OCI-LY3 (cell line): ENCODE measurements at regions not wholly inside any gene's neighbourhood (a gene's known extent, or its start where the extent isn't known, plus 50 kb on each side); places are given as distances from the start of the nearest gene placed in this dataset.

Experiments used
- H2AFZ ChIP-seq: fragments of 200-600, 300-600 bp; shearing (Covaris generic); 2 replicates; pipeline ENCODE4 v1.6.0; 2014; ENCODE audit warnings: antibody characterized with exemption, low read depth, low read length
- H3K27ac ChIP-seq: fragments of 200-600, 300-600 bp; sonication (generic); 2 replicates; pipeline ENCODE4 v1.5.1; 2014; ENCODE audit warnings: mild to moderate bottlenecking, low read length, moderate library complexity, mixed read lengths
- H3K27me3 ChIP-seq: fragments of 200-600, 300-600 bp; sonication (generic); 2 replicates; pipeline ENCODE4 v1.6.1; 2014; ENCODE audit warnings: low read depth, low read length, mixed read lengths
- H3K36me3 ChIP-seq: fragments of 200-600, 300-600 bp; sonication (generic); replicated peaks from 2 replicates; pipeline ENCODE3; 2014; ENCODE audit warnings: low read depth, low read length, mixed read lengths
- H3K4me1 ChIP-seq: fragments of 300-600, 200-600 bp; sonication (generic); 2 replicates; pipeline ENCODE4 v1.6.1; 2014; ENCODE audit warnings: low read length, mixed read lengths
- H3K4me2 ChIP-seq: fragments of 200-600, 300-600 bp; sonication (generic); 2 replicates; pipeline ENCODE4 v1.6.1; 2014; ENCODE audit warnings: low read length, mixed read lengths
- H3K4me3 ChIP-seq: fragments of 300-600, 200-600 bp; sonication (generic); 2 replicates; pipeline ENCODE4 v1.5.1; 2014; ENCODE audit warnings: antibody characterized with exemption, mild to moderate bottlenecking, low read length, moderate library complexity
- H3K79me2 ChIP-seq: fragments of 300-600, 200-600 bp; shearing (Covaris generic); 2 replicates; pipeline ENCODE4 v1.6.1; 2014; ENCODE audit warnings: mild to moderate bottlenecking, low read length, mixed read lengths
- H3K9ac ChIP-seq: fragments of 300-600, 200-600 bp; shearing (Covaris generic); 2 replicates; pipeline ENCODE4 v1.6.0; 2014; ENCODE audit warnings: mild to moderate bottlenecking, low read length, moderate library complexity
- H3K9me3 ChIP-seq: fragments of 200-600, 300-600 bp; shearing (Covaris generic); 2 replicates; pipeline ENCODE4 v1.6.1; 2014; ENCODE audit warnings: low read length, mixed read lengths; ENCODE audit not compliant: insufficient read depth
- H4K20me1 ChIP-seq: fragments of 200-600, 300-600 bp; sonication (generic); 2 replicates; pipeline ENCODE4 v1.6.1; 2016; ENCODE audit warnings: low read length, mixed read lengths; ENCODE audit not compliant: insufficient read depth
- CTCF ChIP-seq: fragments of 200-600, 300-600 bp; sonication (generic); IDR thresholded peaks from 2 replicates; pipeline ENCODE4 v1.5.1; 2014; ENCODE audit warnings: antibody characterized with exemption, low read length, low read depth
- EZH2phosphoT487 ChIP-seq: fragments of 200-600 bp; shearing (Covaris generic); IDR thresholded peaks from 2 replicates; pipeline ENCODE4 v1.6.1; 2018; ENCODE audit warnings: antibody characterized with exemption, mixed run types, low read depth

- H3K4me3 ChIP-seq, result no peak overlapping the region
- H3K4me1 ChIP-seq, result no peaks in the 10 kb centered on the region
- no peaks in the 10 kb centered on the region for H3K36me3 ChIP-seq
- no peaks in the 10 kb centered on the region for H4K20me1 ChIP-seq
- H3K79me2 ChIP-seq, result no peaks in the 10 kb centered on the region
- no peaks in the 10 kb centered on the region for H3K9me3 ChIP-seq
- TF ChIP-seq CTCF (no peak), EZH2phosphoT487 (no peak)
- H3K27ac ChIP-seq, result no peak overlapping the region
- no peak overlapping the region for H3K4me2 ChIP-seq
- no peak overlapping the region for H3K9ac ChIP-seq
- no peak overlapping the region for H2AFZ ChIP-seq
- no peaks in the 10 kb centered on the region for H3K27me3 ChIP-seq
Observed at GRCh38 chr11:21883354-21883753, 309.5 kb upstream of the ANO5 start.

- no peaks in the 10 kb centered on the region for H3K9me3 ChIP-seq
- TF ChIP-seq EZH2phosphoT487 (no peak), CTCF (no peak)
- no peaks in the 10 kb centered on the region for H3K36me3 ChIP-seq
- no peaks in the 10 kb centered on the region for H3K4me1 ChIP-seq
- H3K9ac ChIP-seq, result no peak overlapping the region
- no peaks in the 10 kb centered on the region for H4K20me1 ChIP-seq
- H3K27me3 ChIP-seq, result no peaks in the 10 kb centered on the region
- H2AFZ ChIP-seq, result no peak overlapping the region
- no peak overlapping the region for H3K27ac ChIP-seq
- H3K4me2 ChIP-seq, result no peak overlapping the region
- H3K4me3 ChIP-seq, result no peak overlapping the region
- no peaks in the 10 kb centered on the region for H3K79me2 ChIP-seq
Observed at GRCh38 chr11:21888814-21889213, 304.1 kb upstream of the ANO5 start.

GRCh38 chr11:21892736-21893564 lies 299.9 kb upstream of the ANO5 start:
- H3K36me3 ChIP-seq, result no peaks in the 10 kb centered on the region
- no peaks in the 10 kb centered on the region for H3K27me3 ChIP-seq
- no peaks in the 10 kb centered on the region for H3K79me2 ChIP-seq
- no peaks in the 10 kb centered on the region for H4K20me1 ChIP-seq
- H2AFZ ChIP-seq, result no peak overlapping the region
- TF ChIP-seq CTCF (no peak), EZH2phosphoT487 (no peak)
- H3K9ac ChIP-seq, result no peak overlapping the region
- H3K4me3 ChIP-seq, result no peak overlapping the region
- H3K4me2 ChIP-seq, result no peak overlapping the region
- no peaks in the 10 kb centered on the region for H3K4me1 ChIP-seq
- no peak overlapping the region for H3K27ac ChIP-seq
- no peaks in the 10 kb centered on the region for H3K9me3 ChIP-seq

- TF ChIP-seq CTCF, result no peak
- TF ChIP-seq EZH2phosphoT487, result no peak
- Histone ChIP-seq H3K36me3 (no peaks in the 10 kb centered on the region), H2AFZ (no peak overlapping the region), H3K27ac (no peak overlapping the region), H4K20me1 (no peaks in the 10 kb centered on the region), H3K4me3 (no peak overlapping the region), H3K9ac (no peak overlapping the region), H3K9me3 (no peaks in the 10 kb centered on the region), H3K79me2 (no peaks in the 10 kb centered on the region), H3K4me2 (no peak overlapping the region), H3K27me3 (no peaks in the 10 kb centered on the region), H3K4me1 (no peaks in the 10 kb centered on the region)
Observed at GRCh38 chr11:21893565-21893867, 299.4 kb upstream of the ANO5 start.
